PC-3 (cell line): ENCODE measurements at regions not wholly inside any gene's neighbourhood (a gene's known extent, or its start where the extent isn't known, plus 50 kb on each side); places are given as distances from the start of the nearest gene placed in this dataset.

ENCODE experiments used
- ATAC-seq: fragments of 200-7000 bp; cut with Tn5 transposase; 2 replicates; pipeline ENCODE4 v1.9.1; 2020; ENCODE audit warnings: mild to moderate bottlenecking, moderate library complexity
- BruUV-seq: library from RNA; stranded (reverse); fragments of 400-500 nt; replicated peaks from 2 replicates; lab custom pipeline; 2021; lab: Mats Ljungman, UMichigan
- CTCF ChIA-PET: fragments of 300-600 bp; sonication (Branson Sonifier 250); formaldehyde crosslinking; loops from one replicate; lab custom pipeline; 2022; ENCODE audit warnings: antibody characterized with exemption; lab: Charles Lee
- POLR2A ChIA-PET: fragments of 300-600 bp; sonication (Branson Sonifier 250); formaldehyde crosslinking; loops from one replicate; lab custom pipeline; 2022; ENCODE audit warnings: antibody characterized with exemption; ENCODE audit not compliant: unreplicated experiment; lab: Charles Lee
- DNase-seq: peaks from one replicate; pipeline ENCODE4 v3.0.0-alpha.2; 2015
- H2AFZ ChIP-seq: fragments of 300-600 bp; sonication (generic); 2 replicates; pipeline ENCODE4 v1.6.0; 2016; ENCODE audit warnings: antibody characterized with exemption, low read length
- H3F3A ChIP-seq: fragments of 300-600 bp; sonication (generic); one replicate; pipeline ENCODE4 v1.6.0; 2017; ENCODE audit warnings: antibody characterized with exemption, low read length, control low read depth, mild to moderate bottlenecking; ENCODE audit not compliant: unreplicated experiment
- H3K27ac ChIP-seq: fragments of 300-600 bp; sonication (generic); 2 replicates; pipeline ENCODE4 v1.5.1; 2016; ENCODE audit warnings: mild to moderate bottlenecking, low read length
- H3K27me3 ChIP-seq: fragments of 300-600 bp; sonication (generic); 2 replicates; pipeline ENCODE4 v1.6.1; 2016; ENCODE audit warnings: low read length, mixed read lengths
- H3K36me3 ChIP-seq: fragments of 300-600 bp; sonication (generic); 2 replicates; pipeline ENCODE4 v1.6.1; 2016; ENCODE audit warnings: low read depth, mixed run types, low read length, mixed read lengths
- H3K4me1 ChIP-seq: fragments of 300-600 bp; sonication (generic); 2 replicates; pipeline ENCODE4 v1.5.1; 2016; ENCODE audit warnings: low read length; ENCODE audit not compliant: insufficient read depth
- H3K4me2 ChIP-seq: fragments of 300-600 bp; sonication (generic); 2 replicates; pipeline ENCODE4 v1.6.0; 2016; ENCODE audit warnings: low read length
- H3K4me3 ChIP-seq: fragments of 300-600 bp; sonication (generic); 2 replicates; pipeline ENCODE4 v1.5.1; 2016; ENCODE audit warnings: mild to moderate bottlenecking, low read length, mixed read lengths
- H3K79me2 ChIP-seq: fragments of 300-600 bp; sonication (generic); 2 replicates; pipeline ENCODE4 v1.6.1; 2017; ENCODE audit warnings: low read length, mixed read lengths
- H3K9ac ChIP-seq: fragments of 300-600 bp; sonication (generic); 2 replicates; pipeline ENCODE4 v1.6.0; 2016; ENCODE audit warnings: mild to moderate bottlenecking, low read length
- H3K9me2 ChIP-seq: fragments of 300-600 bp; sonication (generic); replicated peaks from 2 replicates; pipeline ENCODE4 v1.6.1; 2016; ENCODE audit warnings: mixed run types, low read length, mixed read lengths
- H3K9me3 ChIP-seq: fragments of 300-600 bp; sonication (generic); 2 replicates; pipeline ENCODE4 v1.6.1; 2016; ENCODE audit warnings: low read length, mixed read lengths
- H4K20me1 ChIP-seq: fragments of 300-600 bp; sonication (generic); 2 replicates; pipeline ENCODE4 v1.6.1; 2016; ENCODE audit warnings: low read length, mixed read lengths
- CTCF ChIP-seq: fragments of 300-600 bp; sonication (generic); conservative IDR thresholded peaks from 2 replicates; pipeline ENCODE4 v1.5.1; 2017; ENCODE audit warnings: antibody characterized with exemption, low read depth, mild to moderate bottlenecking, low read length
- EZH2 ChIP-seq: fragments of 300-600 bp; sonication (generic); IDR thresholded peaks from one replicate; pipeline ENCODE4 v1.6.1; 2017; ENCODE audit warnings: antibody characterized with exemption, mild to moderate bottlenecking, low read length; ENCODE audit not compliant: unreplicated experiment
- EZH2phosphoT487 ChIP-seq: fragments of 300-600 bp; sonication (generic); IDR thresholded peaks from 2 replicates; pipeline ENCODE4 v1.6.1; 2018; ENCODE audit warnings: mild to moderate bottlenecking, antibody characterized with exemption, low read length, borderline replicate concordance
- intact Hi-C: fragments of 100-400 bp; cut with micrococcal nuclease; formaldehyde crosslinking; loops from 2 replicates; pipeline ENCODE4 v1.9.0; 2023

GRCh38 chr3:43953814-43954692 lies 263.3 kb downstream of the ABHD5 start:
- H3K4me1 ChIP-seq = peaks cover 14% of the 10 kb centered on the region
- H2AFZ ChIP-seq = 0 out of 2 replicates have a peak overlapping the region, but pooled peaks have one; percentile 11
- H3K27ac ChIP-seq = no peak overlapping the region
- no peaks in the 10 kb centered on the region for H3K36me3 ChIP-seq
- TF ChIP-seq EZH2phosphoT487 (no peak), CTCF (no peak), EZH2 (no peak)
- H3K9me3 ChIP-seq = no peaks in the 10 kb centered on the region
- peak overlapping the region; percentile 67 for H3K4me2 ChIP-seq
- ChIA-PET CTCF (interaction anchor here (1.0 kb wide), 1 partner anchor 98 kb away, joined by 4 read pairs; no protein-coding TSS in a partner anchor), POLR2A (no interaction called here)
- no TSS peak for BruUV-seq
- DNase-seq = peak; percentile 70
- 0 out of 2 replicates have a peak, but pooled peaks cover 3% of the 10 kb centered on the region for H3K9me2 ChIP-seq
- H4K20me1 ChIP-seq = no peaks in the 10 kb centered on the region
- intact Hi-C loops = loop anchor here (10.0 kb wide), 1 partner anchor 79 kb away; no protein-coding TSS in a partner anchor
- ATAC-seq = peak; percentile 92
- H3F3A ChIP-seq = no peaks in the 10 kb centered on the region
- H3K9ac ChIP-seq = no peak overlapping the region
- no peaks in the 10 kb centered on the region for H3K79me2 ChIP-seq
- no peaks in the 10 kb centered on the region for H3K27me3 ChIP-seq
- no peak overlapping the region; the same call in 1 of the 2 replicates for H3K4me3 ChIP-seq

- H3K79me2 ChIP-seq = no peaks in the 10 kb centered on the region
- TF ChIP-seq CTCF = no peak
- TF ChIP-seq EZH2 = no peak
- TF ChIP-seq EZH2phosphoT487 = no peak
- H3K9ac ChIP-seq = no peak overlapping the region
- no peaks in the 10 kb centered on the region for H3F3A ChIP-seq
- ATAC-seq (no peak), DNase-seq (no peak)
- no peaks in the 10 kb centered on the region for H3K36me3 ChIP-seq
- H3K27me3 ChIP-seq = no peaks in the 10 kb centered on the region
- 0 out of 2 replicates have a peak, but pooled peaks cover 3% of the 10 kb centered on the region for H3K9me2 ChIP-seq
- H2AFZ ChIP-seq = no peak overlapping the region
- intact Hi-C loops = loop anchor here (10.0 kb wide), 1 partner anchor 82 kb away; no protein-coding TSS in a partner anchor
- no peaks in the 10 kb centered on the region for H3K9me3 ChIP-seq
- H4K20me1 ChIP-seq = no peaks in the 10 kb centered on the region
- H3K4me3 ChIP-seq = no peak overlapping the region
- H3K4me1 ChIP-seq = peaks cover 14% of the 10 kb centered on the region
- BruUV-seq = no TSS peak
- H3K27ac ChIP-seq = no peak overlapping the region
- no peak overlapping the region for H3K4me2 ChIP-seq
- CTCF ChIA-PET = no interaction called here
- POLR2A ChIA-PET = no interaction called here
Observed at GRCh38 chr3:43956945-43957344, 266.2 kb downstream of the ABHD5 start.
